H9 (cell line): ENCODE measurements at regions not wholly inside any gene's neighbourhood (a gene's known extent, or its start where the extent isn't known, plus 50 kb on each side); places are given as distances from the start of the nearest gene placed in this dataset.

Source experiments
- DNase-seq: peaks from one replicate; pipeline ENCODE4 v3.0.0-alpha.2; 2017
- H2AFZ ChIP-seq: one replicate; pipeline ENCODE4 v1.6.1; 2013; ENCODE audit warnings: mild to moderate bottlenecking, low read length, control low read depth, moderate library complexity
- H2AK5ac ChIP-seq: 2 replicates; pipeline ENCODE4 v1.6.1; 2013; ENCODE audit warnings: low read length, control low read depth, mixed read lengths; ENCODE audit not compliant: insufficient read length
- H2BK120ac ChIP-seq: one replicate; pipeline ENCODE4 v1.6.1; 2013; ENCODE audit warnings: low read depth, mild to moderate bottlenecking, low read length, control low read depth, inconsistent platforms; ENCODE audit not compliant: poor library complexity, severe bottlenecking
- H2BK12ac ChIP-seq: 2 replicates; pipeline ENCODE4 v1.6.1; 2013; ENCODE audit warnings: low read length, control low read depth, mixed read lengths, low read depth; ENCODE audit not compliant: insufficient read length
- H2BK15ac ChIP-seq: 2 replicates; pipeline ENCODE4 v1.6.1; 2013; ENCODE audit warnings: low read depth, low read length, control low read depth
- H2BK20ac ChIP-seq: one replicate; pipeline ENCODE4 v1.6.1; 2013; ENCODE audit warnings: low read depth, mild to moderate bottlenecking, low read length, control low read depth, inconsistent platforms; ENCODE audit not compliant: poor library complexity, severe bottlenecking
- H2BK5ac ChIP-seq: 2 replicates; pipeline ENCODE4 v1.6.1; 2013; ENCODE audit warnings: low read length, control low read depth, mixed read lengths; ENCODE audit not compliant: insufficient read length
- H3K14ac ChIP-seq: 2 replicates; pipeline ENCODE4 v1.6.1; 2013; ENCODE audit warnings: low read length, control low read depth; ENCODE audit not compliant: insufficient read depth
- H3K18ac ChIP-seq: 2 replicates; pipeline ENCODE4 v1.6.1; 2013; ENCODE audit warnings: low read depth, mild to moderate bottlenecking, mixed read lengths, low read length, control low read depth; ENCODE audit not compliant: insufficient read length
- H3K23ac ChIP-seq: 2 replicates; pipeline ENCODE4 v1.6.1; 2013; ENCODE audit warnings: low read length, control low read depth, mixed read lengths, low read depth; ENCODE audit not compliant: insufficient read length
- H3K23me2 ChIP-seq: 2 replicates; pipeline ENCODE4 v1.6.1; 2013; ENCODE audit warnings: low read depth, mild to moderate bottlenecking, mixed read lengths, low read length, control low read depth; ENCODE audit not compliant: insufficient read length, poor library complexity, severe bottlenecking
- H3K27ac ChIP-seq: 2 replicates; pipeline ENCODE4 v1.5.1; 2013; ENCODE audit warnings: low read length, control low read depth, mixed read lengths, low read depth; ENCODE audit not compliant: insufficient read length
- H3K27me3 ChIP-seq: 2 replicates; pipeline ENCODE4 v1.6.1; 2013; ENCODE audit warnings: low read length, control low read depth, inconsistent platforms; ENCODE audit not compliant: insufficient read depth
- H3K4ac ChIP-seq: 2 replicates; pipeline ENCODE4 v1.6.1; 2013; ENCODE audit warnings: low read depth, mild to moderate bottlenecking, control low read depth, inconsistent platforms, low read length, moderate library complexity
- H3K4me1 ChIP-seq: 2 replicates; pipeline ENCODE4 v1.6.1; 2013; ENCODE audit warnings: low read length, control low read depth, inconsistent platforms; ENCODE audit not compliant: insufficient read depth
- H3K4me2 ChIP-seq: 2 replicates; pipeline ENCODE4 v1.6.1; 2013; ENCODE audit warnings: low read length, control low read depth, mixed read lengths; ENCODE audit not compliant: insufficient read length, insufficient read depth
- H3K56ac ChIP-seq: 2 replicates; pipeline ENCODE4 v1.6.1; 2013; ENCODE audit warnings: low read depth, mild to moderate bottlenecking, mixed read lengths, low read length, control low read depth; ENCODE audit not compliant: insufficient read length
- H3K79me1 ChIP-seq: 2 replicates; pipeline ENCODE4 v1.6.1; 2013; ENCODE audit warnings: low read depth, mild to moderate bottlenecking, moderate library complexity, low read length, control low read depth, inconsistent platforms; ENCODE audit not compliant: insufficient read depth, poor library complexity, severe bottlenecking
- H3K79me2 ChIP-seq: 2 replicates; pipeline ENCODE4 v1.6.1; 2013; ENCODE audit warnings: low read length, control low read depth, inconsistent platforms; ENCODE audit not compliant: insufficient read depth
- H3K9ac ChIP-seq: 2 replicates; pipeline ENCODE4 v1.6.1; 2013; ENCODE audit warnings: low read length, control low read depth, mixed read lengths; ENCODE audit not compliant: insufficient read length; ENCODE audit errors: extremely low read depth
- H3K9me3 ChIP-seq: one replicate; pipeline ENCODE4 v1.6.1; 2013; ENCODE audit warnings: low read depth, low read length, inconsistent platforms; ENCODE audit not compliant: control insufficient read depth
- H3T11ph ChIP-seq: one replicate; pipeline ENCODE4 v1.6.1; 2013; ENCODE audit warnings: mild to moderate bottlenecking, low read length, control low read depth, inconsistent platforms
- H4K20me1 ChIP-seq: one replicate; pipeline ENCODE4 v1.6.1; 2013; ENCODE audit not compliant: control insufficient read depth, insufficient read length, insufficient read depth
- H4K5ac ChIP-seq: 2 replicates; pipeline ENCODE4 v1.6.1; 2013; ENCODE audit warnings: low read depth, mild to moderate bottlenecking, mixed read lengths, low read length, control low read depth; ENCODE audit not compliant: insufficient read length
- H4K8ac ChIP-seq: replicated peaks from 2 replicates; pipeline ENCODE4 v1.6.1; 2013; ENCODE audit warnings: low read length, control low read depth, mixed read lengths, low read depth; ENCODE audit not compliant: insufficient read length
- H4K91ac ChIP-seq: 2 replicates; pipeline ENCODE4 v1.6.1; 2013; ENCODE audit warnings: low read depth, mild to moderate bottlenecking, moderate library complexity, mixed read lengths, low read length, control low read depth; ENCODE audit not compliant: insufficient read length
- H3K27ac Mint-ChIP-seq, 3 experiments: 2 replicates in 2 of 3; 3 replicates in 1 of 3; pipeline ENCODE4 v1.8.0; 2020 to 2021; ENCODE audit warnings: mixed read lengths in 3 of 3, mild to moderate bottlenecking in 1 of 3, moderate library complexity in 1 of 3
- H3K27me3 Mint-ChIP-seq: 2 replicates; pipeline ENCODE4 v1.8.0; 2021; ENCODE audit warnings: low read depth, mild to moderate bottlenecking, moderate library complexity, mixed read lengths
- H3K36me3 Mint-ChIP-seq, 3 experiments: 2 replicates in 2 of 3; 3 replicates in 1 of 3; pipeline ENCODE4 v1.8.0; 2020 to 2021; ENCODE audit warnings: low read depth in 3 of 3, mixed read lengths in 3 of 3; ENCODE audit not compliant: insufficient read depth in 1 of 3
- H3K4me1 Mint-ChIP-seq, 2 experiments: 2 replicates each; pipeline ENCODE4 v1.8.0; 2020; ENCODE audit warnings: mixed read lengths in 2 of 2
- H3K4me3 Mint-ChIP-seq, 2 experiments: 2 replicates in 1 of 2; 3 replicates in 1 of 2; pipeline ENCODE4 v1.8.0; 2020 to 2021; ENCODE audit warnings: mild to moderate bottlenecking in 2 of 2, mixed read lengths in 2 of 2, moderate library complexity in 1 of 2
- H3K9me3 Mint-ChIP-seq, 2 experiments: 2 replicates in 1 of 2; 3 replicates in 1 of 2; pipeline ENCODE4 v1.8.0; 2020; ENCODE audit warnings: mild to moderate bottlenecking in 2 of 2, mixed read lengths in 2 of 2, moderate library complexity in 1 of 2
- CTCF ChIP-seq: fragments of 200-600 bp; sonication (generic); conservative IDR thresholded peaks from 3 replicates; pipeline ENCODE4 v1.8.0; 2021; ENCODE audit warnings: antibody characterized with exemption, mild to moderate bottlenecking
- WGBS: extraction: QIAGEN DNeasy Blood & Tissue Kit; methylation state at CpG from one replicate; pipeline ENCODE4 v1.1.7; 2013; ENCODE audit warnings: missing lambda C conversion rate, low lambda C conversion rate, mixed read lengths; ENCODE audit not compliant: insufficient read length; ENCODE audit errors: extremely low coverage; 5-methylcytosine and 5-hydroxymethylcytosine counted together

- Histone ChIP-seq H3K27me3 (no peaks in the 10 kb centered on the region), H2BK5ac (no peak overlapping the region), H2AFZ (no peak overlapping the region), H3K14ac (no peak overlapping the region), H2AK5ac (no peak overlapping the region), H3K79me1 (no peaks in the 10 kb centered on the region), H3K4me2 (no peak overlapping the region), H4K5ac (no peak overlapping the region), H2BK15ac (no peak overlapping the region), H3K79me2 (no peaks in the 10 kb centered on the region), H3K56ac (no peak overlapping the region), H3K4me1 (no peaks in the 10 kb centered on the region), H2BK20ac (no peak overlapping the region), H4K91ac (no peak overlapping the region), H3K18ac (no peak overlapping the region), H2BK12ac (no peak overlapping the region), H3K4ac (no peak overlapping the region), H3T11ph (no peak overlapping the region), H3K9me3 (no peaks in the 10 kb centered on the region), H3K23ac (no peak overlapping the region), H3K23me2 (no peaks in the 10 kb centered on the region), H3K9ac (no peak overlapping the region), H4K20me1 (no peaks in the 10 kb centered on the region), H3K27ac (no peak overlapping the region), H4K8ac (no peak overlapping the region), H2BK120ac (no peak overlapping the region)
- no CpG with 5 or more reads among the region's 4 CpGs for WGBS
- no peaks in the 10 kb centered on the region for H3K27me3 Mint-ChIP-seq
- H3K4me3 Mint-ChIP-seq, result no peak overlapping the region
- peaks cover 19 to 20% of the 10 kb centered on the region in 2 experiments for H3K9me3 Mint-ChIP-seq
- no peaks in the 10 kb centered on the region; a peak in 3 of 7 replicates for H3K36me3 Mint-ChIP-seq
- H3K27ac Mint-ChIP-seq, result no peak overlapping the region
- no peak for TF ChIP-seq CTCF
- no peaks in the 10 kb centered on the region for H3K4me1 Mint-ChIP-seq
- no peak for DNase-seq
Measured at GRCh38 chr5:35502206-35502605, 115.5 kb upstream of the SPEF2 start.
